Neural cell (in vitro differentiated cells): ENCODE measurements at regions not wholly inside any gene's neighbourhood (a gene's known extent, or its start where the extent isn't known, plus 50 kb on each side); places are given as distances from the start of the nearest gene placed in this dataset.

Experiments
- POLR2AphosphoS5 ChIP-seq: IDR thresholded peaks from 2 replicates; pipeline ENCODE4 v1.6.1; 2012
- SMC3 ChIP-seq: fragments of 450-650 bp; conservative IDR thresholded peaks from 2 replicates; pipeline ENCODE4 v1.6.1; 2014; ENCODE audit warnings: antibody characterized with exemption, mild to moderate bottlenecking, moderate library complexity; ENCODE audit not compliant: poor library complexity
- TF ChIP-seq, protein P1 (sequence below): fragments of 450-650 bp; IDR thresholded peaks from 2 replicates; pipeline ENCODE4 v1.5.1; 2014; ENCODE audit warnings: antibody characterized with exemption, mild to moderate bottlenecking, moderate library complexity; ENCODE audit not compliant: poor library complexity, severe bottlenecking
- TF ChIP-seq, protein P2 (sequence below): IDR thresholded peaks from 2 replicates; pipeline ENCODE4 v1.6.1; 2012; ENCODE audit warnings: borderline replicate concordance

- no peak for TF ChIP-seq SMC3
- TF ChIP-seq, protein P1, sequence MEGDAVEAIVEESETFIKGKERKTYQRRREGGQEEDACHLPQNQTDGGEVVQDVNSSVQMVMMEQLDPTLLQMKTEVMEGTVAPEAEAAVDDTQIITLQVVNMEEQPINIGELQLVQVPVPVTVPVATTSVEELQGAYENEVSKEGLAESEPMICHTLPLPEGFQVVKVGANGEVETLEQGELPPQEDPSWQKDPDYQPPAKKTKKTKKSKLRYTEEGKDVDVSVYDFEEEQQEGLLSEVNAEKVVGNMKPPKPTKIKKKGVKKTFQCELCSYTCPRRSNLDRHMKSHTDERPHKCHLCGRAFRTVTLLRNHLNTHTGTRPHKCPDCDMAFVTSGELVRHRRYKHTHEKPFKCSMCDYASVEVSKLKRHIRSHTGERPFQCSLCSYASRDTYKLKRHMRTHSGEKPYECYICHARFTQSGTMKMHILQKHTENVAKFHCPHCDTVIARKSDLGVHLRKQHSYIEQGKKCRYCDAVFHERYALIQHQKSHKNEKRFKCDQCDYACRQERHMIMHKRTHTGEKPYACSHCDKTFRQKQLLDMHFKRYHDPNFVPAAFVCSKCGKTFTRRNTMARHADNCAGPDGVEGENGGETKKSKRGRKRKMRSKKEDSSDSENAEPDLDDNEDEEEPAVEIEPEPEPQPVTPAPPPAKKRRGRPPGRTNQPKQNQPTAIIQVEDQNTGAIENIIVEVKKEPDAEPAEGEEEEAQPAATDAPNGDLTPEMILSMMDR, result no peak
- no peak for TF ChIP-seq POLR2AphosphoS5
- TF ChIP-seq, protein P2, sequence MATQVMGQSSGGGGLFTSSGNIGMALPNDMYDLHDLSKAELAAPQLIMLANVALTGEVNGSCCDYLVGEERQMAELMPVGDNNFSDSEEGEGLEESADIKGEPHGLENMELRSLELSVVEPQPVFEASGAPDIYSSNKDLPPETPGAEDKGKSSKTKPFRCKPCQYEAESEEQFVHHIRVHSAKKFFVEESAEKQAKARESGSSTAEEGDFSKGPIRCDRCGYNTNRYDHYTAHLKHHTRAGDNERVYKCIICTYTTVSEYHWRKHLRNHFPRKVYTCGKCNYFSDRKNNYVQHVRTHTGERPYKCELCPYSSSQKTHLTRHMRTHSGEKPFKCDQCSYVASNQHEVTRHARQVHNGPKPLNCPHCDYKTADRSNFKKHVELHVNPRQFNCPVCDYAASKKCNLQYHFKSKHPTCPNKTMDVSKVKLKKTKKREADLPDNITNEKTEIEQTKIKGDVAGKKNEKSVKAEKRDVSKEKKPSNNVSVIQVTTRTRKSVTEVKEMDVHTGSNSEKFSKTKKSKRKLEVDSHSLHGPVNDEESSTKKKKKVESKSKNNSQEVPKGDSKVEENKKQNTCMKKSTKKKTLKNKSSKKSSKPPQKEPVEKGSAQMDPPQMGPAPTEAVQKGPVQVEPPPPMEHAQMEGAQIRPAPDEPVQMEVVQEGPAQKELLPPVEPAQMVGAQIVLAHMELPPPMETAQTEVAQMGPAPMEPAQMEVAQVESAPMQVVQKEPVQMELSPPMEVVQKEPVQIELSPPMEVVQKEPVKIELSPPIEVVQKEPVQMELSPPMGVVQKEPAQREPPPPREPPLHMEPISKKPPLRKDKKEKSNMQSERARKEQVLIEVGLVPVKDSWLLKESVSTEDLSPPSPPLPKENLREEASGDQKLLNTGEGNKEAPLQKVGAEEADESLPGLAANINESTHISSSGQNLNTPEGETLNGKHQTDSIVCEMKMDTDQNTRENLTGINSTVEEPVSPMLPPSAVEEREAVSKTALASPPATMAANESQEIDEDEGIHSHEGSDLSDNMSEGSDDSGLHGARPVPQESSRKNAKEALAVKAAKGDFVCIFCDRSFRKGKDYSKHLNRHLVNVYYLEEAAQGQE, result no peak
Observed at GRCh38 chr16:8374586-8375231, 215.6 kb downstream of the TMEM114 start.
